ENCODE measurements at regions not wholly inside any gene's neighbourhood (a gene's known extent, or its start where the extent isn't known, plus 50 kb on each side); places are given as distances from the start of the nearest gene placed in this dataset.

DNA sequence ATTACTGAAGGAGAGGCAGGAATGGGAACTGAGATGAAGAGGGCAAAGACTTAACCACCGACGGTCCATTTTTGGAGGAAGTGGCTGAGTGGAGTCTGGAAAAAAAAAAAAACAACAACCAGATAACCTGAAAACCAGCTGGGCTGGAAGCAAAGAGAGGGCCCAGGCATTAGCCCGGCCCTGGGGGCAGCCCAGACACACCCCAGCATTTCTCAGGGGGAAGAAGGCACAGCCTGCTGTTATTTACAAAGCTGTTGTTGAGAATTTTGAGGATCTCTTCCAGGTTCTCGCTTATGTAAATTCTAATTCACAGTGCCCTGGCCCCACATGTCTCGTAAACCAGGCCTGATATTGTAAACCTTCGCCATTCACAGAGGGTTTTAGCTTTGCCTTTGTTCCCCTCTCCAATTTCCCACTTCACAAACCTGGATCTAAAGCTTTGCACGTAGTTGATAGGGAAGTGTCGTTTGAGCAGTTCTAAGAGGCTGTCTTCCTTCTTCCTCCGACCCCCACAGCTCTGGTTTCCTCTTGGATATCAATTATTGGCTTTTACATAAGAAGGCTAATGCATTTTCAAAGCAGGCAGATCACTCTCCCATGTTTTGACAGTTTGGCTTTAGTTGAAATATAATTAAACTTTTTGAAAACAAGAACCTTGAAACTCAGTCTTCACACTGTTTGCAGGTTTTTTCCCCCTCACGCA, 161.8 kb upstream of the IRF2BP2 start:
- Histone ChIP-seq H3K4me3 (ENCODE audit: low read depth, low read length) (no peak overlapping the region), H3K36me3 (ENCODE audit: control insufficient read depth in 2 of 2, insufficient read depth in 1 of 2, low read length in 2 of 2) (no peaks in the 10 kb centered on the region), H3K27ac (ENCODE audit: extremely low read depth, low read depth, low read length) (peak overlapping the region; percentile 62), H3K9me3 (ENCODE audit: control insufficient read depth, insufficient read depth, low read depth, low read length) (no peaks in the 10 kb centered on the region), H3K4me1 (ENCODE audit: control insufficient read depth, insufficient read depth, low read length) (peaks cover 7% of the 10 kb centered on the region)
- ChIA-PET CTCF (interaction anchor here (0.6 to 1.3 kb wide), 5 partner anchors 9 to 1198 kb away, joined by 3 to 6 read pairs (median 4); no protein-coding TSS in a partner anchor), POLR2A (interaction anchor here (0.5 to 2.4 kb wide), 6 partner anchors 16 to 262 kb away, joined by 3 to 20 read pairs (median 4); no protein-coding TSS in a partner anchor)
- TF ChIP-seq HOXD13 (CRISPR knock-in tag; IDR thresholded peaks at IDR 0.05; ENCODE audit: borderline replicate concordance), result peak; percentile 46; the same call in 1 of the 2 replicates
- TF ChIP-seq ZNF561 (tag by site-specific recombination; IDR thresholded peaks at IDR 0.05; ENCODE audit: borderline replicate concordance), result 0 out of 2 replicates have a peak, but pooled peaks have one; percentile 27
- TF ChIP-seq ZNF623 (tag by site-specific recombination; IDR thresholded peaks at IDR 0.05), result no peak
- TF ChIP-seq ZNF2 (tag by site-specific recombination; IDR thresholded peaks at IDR 0.05), result no peak
- TF ChIP-seq, protein P1, sequence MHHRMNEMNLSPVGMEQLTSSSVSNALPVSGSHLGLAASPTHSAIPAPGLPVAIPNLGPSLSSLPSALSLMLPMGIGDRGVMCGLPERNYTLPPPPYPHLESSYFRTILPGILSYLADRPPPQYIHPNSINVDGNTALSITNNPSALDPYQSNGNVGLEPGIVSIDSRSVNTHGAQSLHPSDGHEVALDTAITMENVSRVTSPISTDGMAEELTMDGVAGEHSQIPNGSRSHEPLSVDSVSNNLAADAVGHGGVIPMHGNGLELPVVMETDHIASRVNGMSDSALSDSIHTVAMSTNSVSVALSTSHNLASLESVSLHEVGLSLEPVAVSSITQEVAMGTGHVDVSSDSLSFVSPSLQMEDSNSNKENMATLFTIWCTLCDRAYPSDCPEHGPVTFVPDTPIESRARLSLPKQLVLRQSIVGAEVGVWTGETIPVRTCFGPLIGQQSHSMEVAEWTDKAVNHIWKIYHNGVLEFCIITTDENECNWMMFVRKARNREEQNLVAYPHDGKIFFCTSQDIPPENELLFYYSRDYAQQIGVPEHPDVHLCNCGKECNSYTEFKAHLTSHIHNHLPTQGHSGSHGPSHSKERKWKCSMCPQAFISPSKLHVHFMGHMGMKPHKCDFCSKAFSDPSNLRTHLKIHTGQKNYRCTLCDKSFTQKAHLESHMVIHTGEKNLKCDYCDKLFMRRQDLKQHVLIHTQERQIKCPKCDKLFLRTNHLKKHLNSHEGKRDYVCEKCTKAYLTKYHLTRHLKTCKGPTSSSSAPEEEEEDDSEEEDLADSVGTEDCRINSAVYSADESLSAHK (tag by site-specific recombination; IDR thresholded peaks at IDR 0.05), result no peak
- no peak for TF ChIP-seq SCRT1 (tag by site-specific recombination; IDR thresholded peaks at IDR 0.05; ENCODE audit: borderline replicate concordance)
- TF ChIP-seq ZNF146 (tag by site-specific recombination; IDR thresholded peaks at IDR 0.05), result no peak
- no peak for TF ChIP-seq BCL11A (tag by site-specific recombination; IDR thresholded peaks at IDR 0.05; ENCODE audit: low read depth)
- TF ChIP-seq ZNF76 (tag by site-specific recombination; IDR thresholded peaks at IDR 0.05; ENCODE audit: borderline replicate concordance, low read depth), result no peak
- no peak for TF ChIP-seq ZNF830 (tag by site-specific recombination; IDR thresholded peaks at IDR 0.05; ENCODE audit: low read depth)
- TF ChIP-seq ZBTB17 (tag by site-specific recombination; IDR thresholded peaks at IDR 0.05), result no peak
- no peak for TF ChIP-seq ZBTB20 (tag by site-specific recombination; IDR thresholded peaks at IDR 0.05)
- no peak for TF ChIP-seq ZNF398 (tag by site-specific recombination; IDR thresholded peaks at IDR 0.05)
- no peak for TF ChIP-seq ZBTB21 (tag by site-specific recombination; IDR thresholded peaks at IDR 0.05)
- no peak for TF ChIP-seq GLI2 (tag by site-specific recombination; IDR thresholded peaks at IDR 0.05; ENCODE audit: borderline replicate concordance, low read depth)
- TF ChIP-seq TCF7L2 (IDR thresholded peaks at IDR 0.05; ENCODE audit: borderline replicate concordance, low read depth, low read length), result peak; percentile 57; the same call in 1 of the 2 replicates
- TF ChIP-seq ZNF148 (tag by site-specific recombination; IDR thresholded peaks at IDR 0.05; ENCODE audit: borderline replicate concordance), result no peak
- no peak for TF ChIP-seq ZNF394 (tag by site-specific recombination; IDR thresholded peaks at IDR 0.05; ENCODE audit: borderline replicate concordance)
- TF ChIP-seq, protein P2, sequence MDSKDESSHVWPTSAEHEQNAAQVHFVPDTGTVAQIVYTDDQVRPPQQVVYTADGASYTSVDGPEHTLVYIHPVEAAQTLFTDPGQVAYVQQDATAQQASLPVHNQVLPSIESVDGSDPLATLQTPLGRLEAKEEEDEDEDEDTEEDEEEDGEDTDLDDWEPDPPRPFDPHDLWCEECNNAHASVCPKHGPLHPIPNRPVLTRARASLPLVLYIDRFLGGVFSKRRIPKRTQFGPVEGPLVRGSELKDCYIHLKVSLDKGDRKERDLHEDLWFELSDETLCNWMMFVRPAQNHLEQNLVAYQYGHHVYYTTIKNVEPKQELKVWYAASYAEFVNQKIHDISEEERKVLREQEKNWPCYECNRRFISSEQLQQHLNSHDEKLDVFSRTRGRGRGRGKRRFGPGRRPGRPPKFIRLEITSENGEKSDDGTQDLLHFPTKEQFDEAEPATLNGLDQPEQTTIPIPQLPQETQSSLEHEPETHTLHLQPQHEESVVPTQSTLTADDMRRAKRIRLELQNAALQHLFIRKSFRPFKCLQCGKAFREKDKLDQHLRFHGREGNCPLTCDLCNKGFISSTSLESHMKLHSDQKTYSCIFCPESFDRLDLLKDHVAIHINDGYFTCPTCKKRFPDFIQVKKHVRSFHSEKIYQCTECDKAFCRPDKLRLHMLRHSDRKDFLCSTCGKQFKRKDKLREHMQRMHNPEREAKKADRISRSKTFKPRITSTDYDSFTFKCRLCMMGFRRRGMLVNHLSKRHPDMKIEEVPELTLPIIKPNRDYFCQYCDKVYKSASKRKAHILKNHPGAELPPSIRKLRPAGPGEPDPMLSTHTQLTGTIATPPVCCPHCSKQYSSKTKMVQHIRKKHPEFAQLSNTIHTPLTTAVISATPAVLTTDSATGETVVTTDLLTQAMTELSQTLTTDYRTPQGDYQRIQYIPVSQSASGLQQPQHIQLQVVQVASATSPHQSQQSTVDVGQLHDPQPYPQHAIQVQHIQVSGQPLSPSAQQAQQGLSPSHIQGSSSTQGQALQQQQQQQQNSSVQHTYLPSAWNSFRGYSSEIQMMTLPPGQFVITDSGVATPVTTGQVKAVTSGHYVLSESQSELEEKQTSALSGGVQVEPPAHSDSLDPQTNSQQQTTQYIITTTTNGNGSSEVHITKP (tag by site-specific recombination; IDR thresholded peaks at IDR 0.05), result no peak
- TF ChIP-seq KLF7 (tag by site-specific recombination; IDR thresholded peaks at IDR 0.05; ENCODE audit: borderline replicate concordance), result no peak
- TF ChIP-seq, protein P3, sequence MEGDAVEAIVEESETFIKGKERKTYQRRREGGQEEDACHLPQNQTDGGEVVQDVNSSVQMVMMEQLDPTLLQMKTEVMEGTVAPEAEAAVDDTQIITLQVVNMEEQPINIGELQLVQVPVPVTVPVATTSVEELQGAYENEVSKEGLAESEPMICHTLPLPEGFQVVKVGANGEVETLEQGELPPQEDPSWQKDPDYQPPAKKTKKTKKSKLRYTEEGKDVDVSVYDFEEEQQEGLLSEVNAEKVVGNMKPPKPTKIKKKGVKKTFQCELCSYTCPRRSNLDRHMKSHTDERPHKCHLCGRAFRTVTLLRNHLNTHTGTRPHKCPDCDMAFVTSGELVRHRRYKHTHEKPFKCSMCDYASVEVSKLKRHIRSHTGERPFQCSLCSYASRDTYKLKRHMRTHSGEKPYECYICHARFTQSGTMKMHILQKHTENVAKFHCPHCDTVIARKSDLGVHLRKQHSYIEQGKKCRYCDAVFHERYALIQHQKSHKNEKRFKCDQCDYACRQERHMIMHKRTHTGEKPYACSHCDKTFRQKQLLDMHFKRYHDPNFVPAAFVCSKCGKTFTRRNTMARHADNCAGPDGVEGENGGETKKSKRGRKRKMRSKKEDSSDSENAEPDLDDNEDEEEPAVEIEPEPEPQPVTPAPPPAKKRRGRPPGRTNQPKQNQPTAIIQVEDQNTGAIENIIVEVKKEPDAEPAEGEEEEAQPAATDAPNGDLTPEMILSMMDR (tag by site-specific recombination; IDR thresholded peaks at IDR 0.05), result no peak
- peak; percentile 48; the same call in 1 of the 2 replicates for TF ChIP-seq ZFP69B (tag by site-specific recombination; IDR thresholded peaks at IDR 0.05)
- TF ChIP-seq IKZF3 (tag by site-specific recombination; IDR thresholded peaks at IDR 0.05), result no peak
- TF ChIP-seq ZNF133 (tag by site-specific recombination; IDR thresholded peaks at IDR 0.05), result no peak
- no peak; the same call in 1 of the 2 replicates for TF ChIP-seq ZNF335 (tag by site-specific recombination; conservative IDR thresholded peaks at IDR 0.05)

Data from HEK293 (cell line).